GM23338 (cell line): ENCODE measurements at regions not wholly inside any gene's neighbourhood (a gene's known extent, or its start where the extent isn't known, plus 50 kb on each side); places are given as distances from the start of the nearest gene placed in this dataset.

Experiments used
- ATAC-seq: fragments of 200-7000 bp; cut with Tn5 transposase; 3 replicates; pipeline ENCODE4 v1.9.1; 2020
- DNase-seq: peaks from one replicate; pipeline ENCODE4 v3.0.0-alpha.2; 2015; ENCODE audit warnings: low spot score
- H2AFZ ChIP-seq: fragments of 200-600 bp; sonication (generic); 2 replicates; pipeline ENCODE4 v1.8.0; 2016; ENCODE audit warnings: antibody characterized with exemption, mild to moderate bottlenecking, moderate library complexity
- H3F3A ChIP-seq: fragments of 200-600 bp; sonication (generic); replicated peaks from 2 replicates; pipeline ENCODE4 v1.8.0; 2017; ENCODE audit warnings: antibody characterized with exemption, mixed run types, low read depth
- H3K27ac ChIP-seq: fragments of 200-600 bp; sonication (generic); 2 replicates; pipeline ENCODE4 v1.6.1; 2016; ENCODE audit warnings: low read depth
- H3K27me3 ChIP-seq: fragments of 200-600 bp; sonication (generic); 2 replicates; pipeline ENCODE4 v1.8.0; 2016; ENCODE audit warnings: mild to moderate bottlenecking, mixed run types, moderate library complexity; ENCODE audit not compliant: insufficient read depth
- H3K36me3 ChIP-seq: fragments of 200-600 bp; sonication (generic); 2 replicates; pipeline ENCODE4 v1.8.0; 2016; ENCODE audit warnings: mild to moderate bottlenecking; ENCODE audit not compliant: insufficient read depth
- H3K4me1 ChIP-seq: fragments of 200-600 bp; sonication (generic); 2 replicates; pipeline ENCODE4 v1.8.0; 2016; ENCODE audit warnings: mild to moderate bottlenecking, moderate library complexity; ENCODE audit not compliant: insufficient read depth
- H3K4me2 ChIP-seq: fragments of 200-600 bp; sonication (generic); 2 replicates; pipeline ENCODE4 v1.7.1; 2017; ENCODE audit warnings: mixed run types
- H3K4me3 ChIP-seq: fragments of 200-600 bp; sonication (generic); 2 replicates; pipeline ENCODE4 v1.6.1; 2016; ENCODE audit warnings: mixed run types
- H3K79me2 ChIP-seq: fragments of 200-600 bp; sonication (generic); replicated peaks from 2 replicates; pipeline ENCODE4 v1.8.0; 2017; ENCODE audit warnings: mild to moderate bottlenecking; ENCODE audit not compliant: insufficient read depth
- H3K9me2 ChIP-seq: fragments of 200-600 bp; sonication (generic); 2 replicates; pipeline ENCODE4 v1.8.0; 2017; ENCODE audit not compliant: insufficient read depth
- H4K20me1 ChIP-seq: fragments of 200-600 bp; sonication (generic); replicated peaks from 2 replicates; pipeline ENCODE4 v1.8.0; 2017; ENCODE audit warnings: mild to moderate bottlenecking; ENCODE audit not compliant: insufficient read depth
- H3K27ac Mint-ChIP-seq: 2 replicates; pipeline ENCODE4 v1.8.0; 2020; ENCODE audit warnings: inconsistent platforms, mild to moderate bottlenecking, moderate library complexity, mixed read lengths
- H3K27me3 Mint-ChIP-seq: 3 replicates; pipeline ENCODE4 v1.8.0; 2022; ENCODE audit warnings: low read depth, mild to moderate bottlenecking, moderate library complexity, mixed read lengths, inconsistent platforms; ENCODE audit not compliant: insufficient read depth, poor library complexity
- H3K36me3 Mint-ChIP-seq: 3 replicates; pipeline ENCODE4 v1.8.0; 2021; ENCODE audit warnings: low read depth, mild to moderate bottlenecking, inconsistent platforms, moderate library complexity, mixed read lengths
- H3K4me1 Mint-ChIP-seq: 3 replicates; pipeline ENCODE4 v1.8.0; 2020; ENCODE audit warnings: mild to moderate bottlenecking, inconsistent platforms, mixed read lengths
- H3K4me3 Mint-ChIP-seq: 3 replicates; pipeline ENCODE4 v1.8.0; 2021; ENCODE audit warnings: moderate library complexity, mild to moderate bottlenecking, inconsistent platforms, mixed read lengths
- H3K9me3 Mint-ChIP-seq: 3 replicates; pipeline ENCODE4 v1.8.0; 2020; ENCODE audit warnings: moderate library complexity, mild to moderate bottlenecking, inconsistent platforms, mixed read lengths
- CREB1 ChIP-seq: fragments of 250-450 bp; sonication (Bioruptor Pico); IDR thresholded peaks from 2 replicates; pipeline ENCODE4 v1.5.0; 2020; ENCODE audit warnings: low read depth, mild to moderate bottlenecking, moderate library complexity
- EZH2 ChIP-seq: fragments of 200-600 bp; sonication (generic); IDR thresholded peaks from one replicate; pipeline ENCODE4 v1.8.0; 2017; ENCODE audit warnings: antibody characterized with exemption, mild to moderate bottlenecking, low read depth; ENCODE audit not compliant: unreplicated experiment
- EZH2phosphoT487 ChIP-seq: fragments of 200-600 bp; sonication (generic); IDR thresholded peaks from one replicate; pipeline ENCODE4 v1.8.1; 2018; ENCODE audit warnings: antibody characterized with exemption; ENCODE audit not compliant: unreplicated experiment
- JUNB ChIP-seq: IDR thresholded peaks from one replicate; pipeline ENCODE4 v1.6.1; 2016; ENCODE audit warnings: antibody characterized with exemption; ENCODE audit not compliant: unreplicated experiment
- NANOG ChIP-seq: IDR thresholded peaks from 2 replicates; pipeline ENCODE4 v1.6.1; 2016; ENCODE audit warnings: antibody characterized with exemption, borderline replicate concordance
- POLR2AphosphoS5 ChIP-seq: IDR thresholded peaks from 2 replicates; pipeline ENCODE4 v1.6.1; 2016; ENCODE audit warnings: antibody characterized with exemption, low read depth
- STAT1 ChIP-seq: IDR thresholded peaks from one replicate; pipeline ENCODE4 v1.6.1; 2016; ENCODE audit warnings: antibody characterized with exemption; ENCODE audit not compliant: unreplicated experiment
- ZNF114 ChIP-seq: fragments of 250-450 bp; sonication (Bioruptor Pico); IDR thresholded peaks from 2 replicates; pipeline ENCODE4 v1.5.0; 2020; ENCODE audit warnings: mild to moderate bottlenecking, moderate library complexity
- ZNF331 ChIP-seq: fragments of 250-450 bp; sonication (Bioruptor Pico); IDR thresholded peaks from 2 replicates; pipeline ENCODE4 v1.5.0; 2020; ENCODE audit warnings: low read depth, mild to moderate bottlenecking, moderate library complexity
- TF ChIP-seq, protein P1 (sequence below): IDR thresholded peaks from 2 replicates; pipeline ENCODE4 v1.6.1; 2016; ENCODE audit warnings: antibody characterized with exemption
- TF ChIP-seq, protein P2 (sequence below): fragments of 250-450 bp; sonication (Bioruptor Pico); IDR thresholded peaks from 2 replicates; pipeline ENCODE4 v1.5.0; 2020; ENCODE audit warnings: mild to moderate bottlenecking, moderate library complexity
- TF ChIP-seq, protein P3 (sequence below), 2 experiments: fragments of 200-600 bp in 1 of 2; sonication (generic) in 1 of 2; conservative IDR thresholded peaks; 2 replicates each; pipeline versions ENCODE4 v1.5.1 to v1.6.1; 2016 to 2017; ENCODE audit warnings: antibody characterized with exemption in 2 of 2, low read depth in 2 of 2, mild to moderate bottlenecking in 2 of 2, moderate library complexity in 1 of 2
- TF ChIP-seq, protein P4 (sequence below): IDR thresholded peaks from one replicate; pipeline ENCODE4 v1.6.1; 2018; ENCODE audit warnings: antibody characterized with exemption; ENCODE audit not compliant: unreplicated experiment

DNA sequence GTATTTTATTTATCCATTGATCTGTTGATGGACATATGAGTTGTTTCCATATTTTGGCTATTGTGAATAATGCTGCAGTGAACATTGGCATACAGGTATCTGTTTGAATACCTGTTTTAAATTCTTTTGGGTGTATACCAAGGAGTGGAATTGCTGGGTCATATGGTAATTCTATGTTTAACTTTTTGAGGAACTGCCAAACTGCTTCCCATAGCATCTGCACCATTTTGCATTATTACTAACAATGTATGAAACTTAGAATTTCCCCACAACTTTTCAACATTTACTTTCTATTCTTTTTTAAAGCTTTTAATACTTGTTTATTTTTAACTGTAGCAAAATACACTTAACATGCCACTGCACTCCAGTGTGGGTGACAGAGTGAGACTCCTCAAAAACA lies 57.0 kb upstream of the MSN start:
- no peak overlapping the region for H3K27ac Mint-ChIP-seq
- Histone ChIP-seq H2AFZ (no peak overlapping the region), H3K36me3 (no peaks in the 10 kb centered on the region), H4K20me1 (no peaks in the 10 kb centered on the region), H3K79me2 (no peaks in the 10 kb centered on the region), H3K9me2 (no peaks in the 10 kb centered on the region), H3K4me2 (no peak overlapping the region), H3K27ac (no peak overlapping the region), H3F3A (no peaks in the 10 kb centered on the region), H3K27me3 (no peaks in the 10 kb centered on the region), H3K4me1 (no peaks in the 10 kb centered on the region), H3K4me3 (no peak overlapping the region)
- H3K4me3 Mint-ChIP-seq, result no peak overlapping the region
- DNase-seq (no peak), ATAC-seq (no peak)
- no peaks in the 10 kb centered on the region for H3K4me1 Mint-ChIP-seq
- H3K36me3 Mint-ChIP-seq, result no peaks in the 10 kb centered on the region
- H3K9me3 Mint-ChIP-seq, result no peaks in the 10 kb centered on the region
- no peaks in the 10 kb centered on the region for H3K27me3 Mint-ChIP-seq
- TF ChIP-seq, protein P1, sequence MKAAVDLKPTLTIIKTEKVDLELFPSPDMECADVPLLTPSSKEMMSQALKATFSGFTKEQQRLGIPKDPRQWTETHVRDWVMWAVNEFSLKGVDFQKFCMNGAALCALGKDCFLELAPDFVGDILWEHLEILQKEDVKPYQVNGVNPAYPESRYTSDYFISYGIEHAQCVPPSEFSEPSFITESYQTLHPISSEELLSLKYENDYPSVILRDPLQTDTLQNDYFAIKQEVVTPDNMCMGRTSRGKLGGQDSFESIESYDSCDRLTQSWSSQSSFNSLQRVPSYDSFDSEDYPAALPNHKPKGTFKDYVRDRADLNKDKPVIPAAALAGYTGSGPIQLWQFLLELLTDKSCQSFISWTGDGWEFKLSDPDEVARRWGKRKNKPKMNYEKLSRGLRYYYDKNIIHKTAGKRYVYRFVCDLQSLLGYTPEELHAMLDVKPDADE, result no peak
- TF ChIP-seq CREB1 (no peak), POLR2AphosphoS5 (no peak), ZNF331 (CRISPR knock-in tag) (no peak), STAT1 (no peak), EZH2 (no peak), ZNF114 (CRISPR knock-in tag) (no peak), EZH2phosphoT487 (no peak), NANOG (no peak), JUNB (no peak)
- TF ChIP-seq, protein P2, sequence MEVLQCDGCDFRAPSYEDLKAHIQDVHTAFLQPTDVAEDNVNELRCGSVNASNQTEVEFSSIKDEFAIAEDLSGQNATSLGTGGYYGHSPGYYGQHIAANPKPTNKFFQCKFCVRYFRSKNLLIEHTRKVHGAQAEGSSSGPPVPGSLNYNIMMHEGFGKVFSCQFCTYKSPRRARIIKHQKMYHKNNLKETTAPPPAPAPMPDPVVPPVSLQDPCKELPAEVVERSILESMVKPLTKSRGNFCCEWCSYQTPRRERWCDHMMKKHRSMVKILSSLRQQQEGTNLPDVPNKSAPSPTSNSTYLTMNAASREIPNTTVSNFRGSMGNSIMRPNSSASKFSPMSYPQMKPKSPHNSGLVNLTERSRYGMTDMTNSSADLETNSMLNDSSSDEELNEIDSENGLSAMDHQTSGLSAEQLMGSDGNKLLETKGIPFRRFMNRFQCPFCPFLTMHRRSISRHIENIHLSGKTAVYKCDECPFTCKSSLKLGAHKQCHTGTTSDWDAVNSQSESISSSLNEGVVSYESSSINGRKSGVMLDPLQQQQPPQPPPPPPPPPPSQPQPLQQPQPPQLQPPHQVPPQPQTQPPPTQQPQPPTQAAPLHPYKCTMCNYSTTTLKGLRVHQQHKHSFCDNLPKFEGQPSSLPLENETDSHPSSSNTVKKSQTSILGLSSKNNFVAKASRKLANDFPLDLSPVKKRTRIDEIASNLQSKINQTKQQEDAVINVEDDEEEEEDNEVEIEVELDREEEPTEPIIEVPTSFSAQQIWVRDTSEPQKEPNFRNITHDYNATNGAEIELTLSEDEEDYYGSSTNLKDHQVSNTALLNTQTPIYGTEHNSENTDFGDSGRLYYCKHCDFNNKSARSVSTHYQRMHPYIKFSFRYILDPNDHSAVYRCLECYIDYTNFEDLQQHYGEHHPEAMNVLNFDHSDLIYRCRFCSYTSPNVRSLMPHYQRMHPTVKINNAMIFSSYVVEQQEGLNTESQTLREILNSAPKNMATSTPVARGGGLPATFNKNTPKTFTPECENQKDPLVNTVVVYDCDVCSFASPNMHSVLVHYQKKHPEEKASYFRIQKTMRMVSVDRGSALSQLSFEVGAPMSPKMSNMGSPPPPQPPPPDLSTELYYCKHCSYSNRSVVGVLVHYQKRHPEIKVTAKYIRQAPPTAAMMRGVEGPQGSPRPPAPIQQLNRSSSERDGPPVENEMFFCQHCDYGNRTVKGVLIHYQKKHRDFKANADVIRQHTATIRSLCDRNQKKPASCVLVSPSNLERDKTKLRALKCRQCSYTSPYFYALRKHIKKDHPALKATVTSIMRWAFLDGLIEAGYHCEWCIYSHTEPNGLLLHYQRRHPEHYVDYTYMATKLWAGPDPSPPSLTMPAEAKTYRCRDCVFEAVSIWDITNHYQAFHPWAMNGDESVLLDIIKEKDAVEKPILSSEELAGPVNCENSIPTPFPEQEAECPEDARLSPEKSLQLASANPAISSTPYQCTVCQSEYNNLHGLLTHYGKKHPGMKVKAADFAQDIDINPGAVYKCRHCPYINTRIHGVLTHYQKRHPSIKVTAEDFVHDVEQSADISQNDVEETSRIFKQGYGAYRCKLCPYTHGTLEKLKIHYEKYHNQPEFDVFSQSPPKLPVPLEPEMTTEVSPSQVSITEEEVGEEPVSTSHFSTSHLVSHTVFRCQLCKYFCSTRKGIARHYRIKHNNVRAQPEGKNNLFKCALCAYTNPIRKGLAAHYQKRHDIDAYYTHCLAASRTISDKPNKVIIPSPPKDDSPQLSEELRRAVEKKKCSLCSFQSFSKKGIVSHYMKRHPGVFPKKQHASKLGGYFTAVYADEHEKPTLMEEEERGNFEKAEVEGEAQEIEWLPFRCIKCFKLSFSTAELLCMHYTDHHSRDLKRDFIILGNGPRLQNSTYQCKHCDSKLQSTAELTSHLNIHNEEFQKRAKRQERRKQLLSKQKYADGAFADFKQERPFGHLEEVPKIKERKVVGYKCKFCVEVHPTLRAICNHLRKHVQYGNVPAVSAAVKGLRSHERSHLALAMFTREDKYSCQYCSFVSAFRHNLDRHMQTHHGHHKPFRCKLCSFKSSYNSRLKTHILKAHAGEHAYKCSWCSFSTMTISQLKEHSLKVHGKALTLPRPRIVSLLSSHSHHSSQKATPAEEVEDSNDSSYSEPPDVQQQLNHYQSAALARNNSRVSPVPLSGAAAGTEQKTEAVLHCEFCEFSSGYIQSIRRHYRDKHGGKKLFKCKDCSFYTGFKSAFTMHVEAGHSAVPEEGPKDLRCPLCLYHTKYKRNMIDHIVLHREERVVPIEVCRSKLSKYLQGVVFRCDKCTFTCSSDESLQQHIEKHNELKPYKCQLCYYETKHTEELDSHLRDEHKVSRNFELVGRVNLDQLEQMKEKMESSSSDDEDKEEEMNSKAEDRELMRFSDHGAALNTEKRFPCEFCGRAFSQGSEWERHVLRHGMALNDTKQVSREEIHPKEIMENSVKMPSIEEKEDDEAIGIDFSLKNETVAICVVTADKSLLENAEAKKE (CRISPR knock-in tag), result no peak
- TF ChIP-seq, protein P3, sequence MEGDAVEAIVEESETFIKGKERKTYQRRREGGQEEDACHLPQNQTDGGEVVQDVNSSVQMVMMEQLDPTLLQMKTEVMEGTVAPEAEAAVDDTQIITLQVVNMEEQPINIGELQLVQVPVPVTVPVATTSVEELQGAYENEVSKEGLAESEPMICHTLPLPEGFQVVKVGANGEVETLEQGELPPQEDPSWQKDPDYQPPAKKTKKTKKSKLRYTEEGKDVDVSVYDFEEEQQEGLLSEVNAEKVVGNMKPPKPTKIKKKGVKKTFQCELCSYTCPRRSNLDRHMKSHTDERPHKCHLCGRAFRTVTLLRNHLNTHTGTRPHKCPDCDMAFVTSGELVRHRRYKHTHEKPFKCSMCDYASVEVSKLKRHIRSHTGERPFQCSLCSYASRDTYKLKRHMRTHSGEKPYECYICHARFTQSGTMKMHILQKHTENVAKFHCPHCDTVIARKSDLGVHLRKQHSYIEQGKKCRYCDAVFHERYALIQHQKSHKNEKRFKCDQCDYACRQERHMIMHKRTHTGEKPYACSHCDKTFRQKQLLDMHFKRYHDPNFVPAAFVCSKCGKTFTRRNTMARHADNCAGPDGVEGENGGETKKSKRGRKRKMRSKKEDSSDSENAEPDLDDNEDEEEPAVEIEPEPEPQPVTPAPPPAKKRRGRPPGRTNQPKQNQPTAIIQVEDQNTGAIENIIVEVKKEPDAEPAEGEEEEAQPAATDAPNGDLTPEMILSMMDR (conservative IDR thresholded peaks at IDR 0.05; ENCODE audit: low read depth in 2 of 2), result no peak
- TF ChIP-seq, protein P4, sequence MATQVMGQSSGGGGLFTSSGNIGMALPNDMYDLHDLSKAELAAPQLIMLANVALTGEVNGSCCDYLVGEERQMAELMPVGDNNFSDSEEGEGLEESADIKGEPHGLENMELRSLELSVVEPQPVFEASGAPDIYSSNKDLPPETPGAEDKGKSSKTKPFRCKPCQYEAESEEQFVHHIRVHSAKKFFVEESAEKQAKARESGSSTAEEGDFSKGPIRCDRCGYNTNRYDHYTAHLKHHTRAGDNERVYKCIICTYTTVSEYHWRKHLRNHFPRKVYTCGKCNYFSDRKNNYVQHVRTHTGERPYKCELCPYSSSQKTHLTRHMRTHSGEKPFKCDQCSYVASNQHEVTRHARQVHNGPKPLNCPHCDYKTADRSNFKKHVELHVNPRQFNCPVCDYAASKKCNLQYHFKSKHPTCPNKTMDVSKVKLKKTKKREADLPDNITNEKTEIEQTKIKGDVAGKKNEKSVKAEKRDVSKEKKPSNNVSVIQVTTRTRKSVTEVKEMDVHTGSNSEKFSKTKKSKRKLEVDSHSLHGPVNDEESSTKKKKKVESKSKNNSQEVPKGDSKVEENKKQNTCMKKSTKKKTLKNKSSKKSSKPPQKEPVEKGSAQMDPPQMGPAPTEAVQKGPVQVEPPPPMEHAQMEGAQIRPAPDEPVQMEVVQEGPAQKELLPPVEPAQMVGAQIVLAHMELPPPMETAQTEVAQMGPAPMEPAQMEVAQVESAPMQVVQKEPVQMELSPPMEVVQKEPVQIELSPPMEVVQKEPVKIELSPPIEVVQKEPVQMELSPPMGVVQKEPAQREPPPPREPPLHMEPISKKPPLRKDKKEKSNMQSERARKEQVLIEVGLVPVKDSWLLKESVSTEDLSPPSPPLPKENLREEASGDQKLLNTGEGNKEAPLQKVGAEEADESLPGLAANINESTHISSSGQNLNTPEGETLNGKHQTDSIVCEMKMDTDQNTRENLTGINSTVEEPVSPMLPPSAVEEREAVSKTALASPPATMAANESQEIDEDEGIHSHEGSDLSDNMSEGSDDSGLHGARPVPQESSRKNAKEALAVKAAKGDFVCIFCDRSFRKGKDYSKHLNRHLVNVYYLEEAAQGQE, result no peak
